LNCaP clone FGC (cell line): ENCODE measurements at regions not wholly inside any gene's neighbourhood (a gene's known extent, or its start where the extent isn't known, plus 50 kb on each side); places are given as distances from the start of the nearest gene placed in this dataset.

ENCODE experiments used
- DNase-seq: peaks from one replicate; pipeline ENCODE4 v3.0.0-alpha.2; 2011; ENCODE audit warnings: low read depth
- H3K4me3 ChIP-seq: 2 replicates; pipeline ENCODE4 v1.5.1; 2011; ENCODE audit warnings: mild to moderate bottlenecking, low read depth, low read length, control low read depth
- CTCF ChIP-seq: IDR thresholded peaks from 2 replicates; pipeline ENCODE4 v1.5.1; 2012; ENCODE audit warnings: mild to moderate bottlenecking; ENCODE audit not compliant: control insufficient read depth, insufficient read depth; ENCODE audit errors: extremely low read depth

GRCh38 chr2:71859211-71859847, 288.3 kb downstream of the CYP26B1 start:
- no peak overlapping the region for H3K4me3 ChIP-seq
- no peak for DNase-seq
- TF ChIP-seq CTCF, result no peak

GRCh38 chr2:71858071-71858470, 289.6 kb downstream of the CYP26B1 start:
- no peak overlapping the region for H3K4me3 ChIP-seq
- no peak for DNase-seq
- no peak for TF ChIP-seq CTCF

GRCh38 chr2:71857636-71858035, 290.0 kb downstream of the CYP26B1 start:
- H3K4me3 ChIP-seq, result no peak overlapping the region
- no peak for TF ChIP-seq CTCF

GRCh38 chr2:71856773-71857525, 290.7 kb downstream of the CYP26B1 start:
- no peak for TF ChIP-seq CTCF
- no peak for DNase-seq
- H3K4me3 ChIP-seq, result no peak overlapping the region

More at GRCh38 chr2:71857636-71858035, 290.0 kb downstream of the CYP26B1 start:
- DNase-seq, result no peak

GRCh38 chr2:71853858-71854257, 293.8 kb downstream of the CYP26B1 start:
- no peak for TF ChIP-seq CTCF
- no peak overlapping the region for H3K4me3 ChIP-seq
- DNase-seq, result no peak

- no peak for DNase-seq
These were observed 295.4 kb downstream of the CYP26B1 start for GRCh38 chr2:71852141-71852711.

More at GRCh38 chr2:71852141-71852711, 295.4 kb downstream of the CYP26B1 start:
- TF ChIP-seq CTCF, result no peak
- no peak overlapping the region for H3K4me3 ChIP-seq
